CD4-positive, alpha-beta T cell treated with Interleukin-15 for 4 hours (primary cell): ENCODE measurements at regions not wholly inside any gene's neighbourhood (a gene's known extent, or its start where the extent isn't known, plus 50 kb on each side); places are given as distances from the start of the nearest gene placed in this dataset.

Experiments
- DNase-seq: peaks from one replicate; pipeline ENCODE4 v3.0.0-alpha.2; 2020; ENCODE audit warnings: low spot score

- DNase-seq, result no peak
These were observed 487.5 kb upstream of the SGCD start for GRCh38 chr5:155839251-155840037.

DNA sequence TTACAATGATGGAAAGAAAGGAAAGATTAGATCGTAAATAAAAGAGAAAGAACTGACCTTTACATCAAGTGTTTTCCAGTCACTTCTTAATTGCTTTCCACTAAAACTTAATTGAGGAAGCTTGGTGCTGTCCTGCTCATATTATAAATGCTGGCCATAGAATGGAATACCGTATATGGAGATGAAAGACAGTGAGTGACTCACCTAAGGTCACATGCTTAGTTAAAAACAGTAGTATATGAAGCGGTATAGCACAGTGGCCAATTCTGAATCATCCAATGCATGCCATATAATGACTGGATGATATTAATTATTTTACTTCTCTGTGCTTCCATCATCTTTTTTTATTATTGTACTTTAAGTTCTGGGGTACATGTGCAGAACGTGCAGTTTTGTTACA is 482.4 kb upstream of the SGCD start:
- DNase-seq, result no peak

DNA sequence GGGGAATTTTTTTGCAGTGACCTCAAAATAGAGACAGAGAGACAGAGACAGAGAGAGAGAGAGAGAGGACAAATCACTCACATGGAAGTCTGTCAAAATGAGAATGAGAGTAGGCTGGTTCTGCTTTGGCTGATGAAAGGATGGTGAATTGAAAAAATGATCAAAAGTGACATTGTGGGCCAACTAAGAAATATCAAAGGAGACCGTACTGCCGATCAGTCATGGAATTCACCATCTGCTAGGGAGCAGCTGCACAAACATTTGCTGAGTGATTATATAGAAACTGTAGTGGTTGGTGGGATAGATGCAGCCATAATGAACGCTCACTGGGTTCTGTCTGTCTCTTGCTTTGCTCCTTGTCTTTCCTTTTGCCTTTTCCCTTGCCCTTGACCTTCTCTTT is 476.6 kb upstream of the SGCD start:
- DNase-seq, result no peak

DNA sequence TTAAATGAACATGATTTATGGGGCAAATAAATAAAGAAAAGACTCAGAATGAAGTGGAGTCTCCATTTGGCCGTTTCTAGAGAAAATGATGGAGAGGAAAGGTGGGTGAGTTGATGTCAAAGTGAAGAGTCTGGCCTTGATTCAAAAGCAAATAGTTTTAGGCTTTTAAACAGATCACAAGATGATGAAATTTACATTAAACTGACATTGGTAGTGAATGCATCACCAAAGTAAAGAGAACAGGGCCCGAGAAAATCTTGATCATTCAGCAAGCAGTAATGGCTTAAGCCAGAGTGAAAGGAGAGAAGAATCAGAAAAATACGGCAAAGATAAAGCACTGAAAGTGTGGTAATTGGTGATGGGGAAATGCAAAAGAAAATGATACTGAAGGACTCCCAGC is 460.0 kb upstream of the SGCD start:
- no peak for DNase-seq

GRCh38 chr5:155867522-155868088 is 459.4 kb upstream of the SGCD start:
- DNase-seq, result no peak

DNA sequence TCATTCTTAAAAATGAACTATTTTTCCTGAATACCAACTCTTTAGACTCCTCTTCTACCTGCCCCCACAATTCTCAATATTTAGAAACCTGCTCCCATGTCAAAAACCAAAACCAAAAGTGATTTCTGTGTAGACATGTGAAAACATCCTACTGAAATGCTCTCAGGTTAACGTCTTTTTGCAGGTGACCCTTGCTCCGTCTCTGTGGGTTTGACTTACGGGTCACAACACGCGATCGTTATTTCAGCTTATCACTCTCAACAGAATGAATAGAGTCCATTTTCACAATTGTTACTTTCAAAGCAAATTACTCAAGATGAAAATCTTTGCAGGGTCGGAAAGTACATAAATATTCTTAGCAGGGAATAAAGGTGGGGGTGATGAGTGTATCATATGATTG is 456.3 kb upstream of the SGCD start:
- DNase-seq, result no peak

DNA sequence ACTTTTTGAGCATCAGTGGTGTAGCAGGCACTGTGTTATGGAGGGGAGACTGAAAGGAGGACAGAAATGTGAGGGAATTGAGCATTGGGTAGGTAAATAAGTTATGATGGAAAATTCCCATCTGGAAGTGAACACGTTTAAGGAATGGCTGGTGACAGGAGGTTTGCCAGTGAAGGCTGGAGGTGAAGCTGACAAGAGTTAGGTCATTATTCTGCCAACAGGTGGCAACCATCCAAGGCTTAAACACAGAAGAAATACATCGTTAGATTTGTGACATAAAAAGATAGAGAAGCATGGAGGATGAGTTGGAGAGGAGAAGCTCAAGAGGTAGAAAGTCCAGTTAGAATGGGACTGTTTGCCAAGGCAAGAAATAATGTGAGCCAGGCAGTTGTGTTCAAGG is 455.3 kb upstream of the SGCD start:
- DNase-seq, result no peak

DNA sequence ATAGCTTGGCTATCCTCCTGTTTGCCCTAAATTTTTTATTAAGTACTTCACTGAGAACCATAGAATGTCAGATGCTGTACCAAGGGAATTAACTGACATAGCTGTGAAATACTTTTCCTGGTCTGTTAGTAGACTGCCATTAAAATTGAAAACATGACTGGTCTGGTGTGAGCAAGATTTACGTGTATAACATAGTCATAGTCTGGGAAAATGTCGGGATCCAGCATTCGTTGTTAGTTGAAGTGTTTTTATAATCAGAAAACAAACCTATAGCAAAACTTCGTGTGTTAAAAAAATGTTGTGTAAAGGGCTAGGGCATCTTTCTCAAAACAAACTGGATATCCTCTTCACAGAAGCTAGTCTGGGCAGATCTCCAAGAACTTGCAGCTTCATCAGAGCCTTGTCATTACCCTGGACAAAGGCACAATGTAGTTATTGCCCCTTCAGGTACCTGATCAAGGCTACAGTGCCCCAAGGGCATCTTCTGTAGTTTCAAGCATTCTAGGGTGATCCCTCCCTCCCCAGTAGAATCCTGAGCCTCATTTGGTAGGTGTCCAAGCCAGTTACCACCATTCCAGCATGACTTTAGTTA is 454.2 kb upstream of the SGCD start:
- no peak for DNase-seq

- DNase-seq, result no peak
These were observed 447.9 kb upstream of the SGCD start for GRCh38 chr5:155878991-155879575.

- peak; percentile 16 for DNase-seq
These were observed 442.9 kb upstream of the SGCD start for GRCh38 chr5:155884041-155884440.

GRCh38 chr5:155885199-155885598 is 441.8 kb upstream of the SGCD start:
- peak; percentile 10 for DNase-seq

DNA sequence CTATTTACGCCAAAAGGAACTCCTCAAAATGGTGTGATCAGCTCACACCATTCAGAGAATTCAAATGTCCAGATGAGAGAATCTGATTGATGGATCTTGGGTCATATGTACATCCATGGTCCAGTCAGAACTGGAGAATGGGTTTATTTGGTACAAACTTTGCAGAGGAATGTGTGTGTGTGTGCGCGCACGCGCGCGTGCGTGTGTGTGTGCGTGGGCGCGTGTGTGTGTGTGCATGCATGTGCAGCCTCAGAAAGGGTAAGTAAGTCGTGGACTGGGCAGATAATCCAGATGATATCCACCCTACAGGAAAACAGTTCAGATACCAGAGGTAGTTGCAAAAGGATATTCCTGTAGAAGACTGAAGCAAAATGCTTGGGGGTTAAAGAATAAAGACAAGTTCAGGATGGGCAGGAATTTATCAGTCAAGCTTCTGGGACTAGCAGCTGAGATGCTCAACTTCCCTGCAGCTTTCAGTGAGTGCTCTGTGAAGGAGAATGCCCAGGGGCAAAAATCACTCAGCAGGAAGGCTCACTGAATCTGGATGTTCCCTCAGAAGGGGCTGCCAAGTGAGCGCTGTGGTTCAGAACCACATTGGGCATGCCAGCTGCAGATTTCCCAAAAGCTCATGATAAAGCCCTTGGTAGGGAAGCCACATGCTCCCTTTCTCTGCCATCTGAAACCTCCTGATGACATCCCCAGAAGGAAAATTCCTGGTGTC is 440.5 kb upstream of the SGCD start:
- DNase-seq, result no peak

DNA sequence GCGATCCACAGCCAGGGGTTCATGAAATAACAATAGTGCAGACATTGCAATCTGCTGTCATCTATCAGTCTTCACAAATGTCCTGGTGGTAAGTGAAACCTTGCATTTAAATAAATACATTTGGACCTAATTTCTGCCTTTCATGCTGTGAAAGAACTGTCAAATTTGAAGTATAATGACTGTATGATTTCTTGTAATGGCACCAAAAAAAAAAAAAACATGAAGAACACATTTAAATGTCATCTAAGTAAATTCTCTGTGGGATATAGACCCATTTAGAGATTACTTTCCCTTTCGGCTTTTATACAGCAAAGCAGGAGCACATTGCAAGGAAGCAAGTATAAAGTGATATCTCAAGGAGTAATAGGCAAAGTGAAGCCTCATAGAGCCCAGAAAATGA is 431.5 kb upstream of the SGCD start:
- DNase-seq, result no peak

- DNase-seq, result no peak
These were observed 429.2 kb upstream of the SGCD start for GRCh38 chr5:155897761-155898160.

- DNase-seq, result no peak
These were observed 428.7 kb upstream of the SGCD start for GRCh38 chr5:155898284-155898683.

GRCh38 chr5:155903791-155904190 is 423.2 kb upstream of the SGCD start:
- no peak for DNase-seq

DNA sequence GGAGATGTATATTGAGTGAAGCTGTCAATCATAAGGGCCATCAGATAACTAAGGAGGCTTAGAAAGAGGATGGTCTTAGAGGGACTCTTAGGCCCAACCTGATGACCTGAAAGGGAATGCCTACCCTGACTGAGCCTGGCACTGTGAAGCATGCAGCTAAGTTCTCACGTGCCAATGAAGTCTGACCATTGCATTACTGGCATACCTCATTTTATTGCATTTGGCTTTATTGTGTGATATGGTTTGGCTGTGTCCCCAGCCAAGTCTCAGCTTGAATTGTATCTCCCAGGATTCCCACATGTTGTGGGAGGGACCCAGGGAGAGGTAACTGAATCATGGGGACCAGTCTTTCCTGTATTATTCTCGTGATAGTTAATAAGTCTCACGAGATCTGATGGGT is 421.6 kb upstream of the SGCD start:
- DNase-seq, result no peak

DNA sequence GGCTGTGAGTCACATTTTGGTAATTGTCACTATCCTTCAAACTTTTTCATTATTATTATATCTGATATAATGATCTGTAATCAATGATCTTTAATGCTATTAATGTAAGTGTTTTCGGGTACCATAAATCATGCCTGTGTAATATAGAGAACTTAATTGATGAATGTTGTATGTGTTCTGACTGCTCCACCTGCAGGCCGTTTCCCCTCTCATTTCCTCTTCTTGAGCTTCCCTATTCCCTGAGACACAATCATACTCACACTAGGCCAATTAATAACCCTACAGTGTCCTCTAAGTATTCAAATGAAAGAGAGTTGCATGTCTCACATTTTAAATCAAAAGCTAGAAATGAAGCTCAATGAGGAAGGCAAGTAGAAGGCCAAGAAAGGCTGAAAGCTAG is 420.9 kb upstream of the SGCD start:
- no peak for DNase-seq

- no peak for DNase-seq
These were observed 418.4 kb upstream of the SGCD start for GRCh38 chr5:155908543-155908942.

- DNase-seq, result no peak
These were observed 414.7 kb upstream of the SGCD start for GRCh38 chr5:155912291-155912690.

DNA sequence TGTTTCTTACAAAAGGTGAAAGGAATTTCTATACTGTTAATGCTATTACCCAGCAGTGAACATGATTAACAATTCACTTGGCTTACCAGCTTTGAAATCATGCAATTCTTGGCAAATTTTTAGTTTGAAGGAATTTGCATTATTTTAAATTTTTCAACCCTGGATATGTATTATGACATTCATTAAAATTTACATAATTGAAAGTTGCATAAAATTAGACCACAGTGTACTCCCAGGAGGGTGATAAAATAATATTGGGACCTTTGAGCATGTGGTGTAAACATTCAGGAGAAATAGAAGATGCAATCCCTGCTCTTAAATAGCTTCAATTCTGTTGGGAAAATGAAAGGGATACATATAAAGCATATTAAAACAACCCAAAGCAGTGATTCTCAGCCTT is 412.2 kb upstream of the SGCD start:
- DNase-seq, result no peak

DNA sequence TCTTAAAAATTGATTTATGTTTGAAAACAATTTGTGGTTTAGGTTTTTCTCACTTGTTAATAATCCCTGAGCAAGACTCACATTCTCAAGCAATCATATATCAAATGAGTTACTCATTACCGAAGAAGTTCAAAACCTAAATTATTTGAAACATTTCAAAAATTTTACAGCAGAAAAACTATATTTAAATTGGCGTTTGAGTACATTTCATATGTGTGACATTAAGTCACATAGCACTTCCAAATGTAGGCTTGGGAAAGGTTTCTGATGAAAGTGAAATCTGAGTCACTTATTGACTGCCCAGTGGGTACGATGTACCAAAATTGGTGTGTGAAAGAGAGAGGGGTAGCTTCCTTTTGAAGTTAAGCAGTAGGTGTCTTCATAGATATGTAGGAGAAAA is 411.4 kb upstream of the SGCD start:
- DNase-seq, result no peak

DNA sequence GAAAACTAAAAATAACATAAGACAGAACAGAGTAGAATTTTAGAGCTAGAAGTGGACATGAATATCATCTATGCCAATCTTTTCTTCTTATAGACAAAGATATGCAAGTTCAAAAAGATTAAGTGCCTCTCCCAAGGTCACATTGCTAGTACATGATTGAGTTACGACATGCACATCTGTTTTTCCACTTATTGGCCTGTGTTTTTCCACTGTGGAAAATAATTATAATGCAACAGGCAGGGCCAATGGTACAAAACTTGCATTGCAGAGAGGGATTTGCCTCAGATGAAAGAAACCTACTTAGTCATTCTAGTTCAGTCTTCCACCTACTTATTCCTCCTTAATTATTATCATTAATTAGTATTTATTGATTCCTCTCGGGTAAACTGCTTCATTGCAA is 407.8 kb upstream of the SGCD start:
- DNase-seq, result no peak
